Endothelial cell (in vitro differentiated cells): ENCODE measurements at regions not wholly inside any gene's neighbourhood (a gene's known extent, or its start where the extent isn't known, plus 50 kb on each side); places are given as distances from the start of the nearest gene placed in this dataset.

ENCODE experiments used
- DNase-seq: peaks from one replicate; pipeline ENCODE4 v3.0.0; 2021; ENCODE audit warnings: low spot score
- H3K27ac Mint-ChIP-seq: one replicate; pipeline ENCODE4 v1.8.0; 2021; ENCODE audit warnings: mixed read lengths, inconsistent platforms; ENCODE audit not compliant: unreplicated experiment
- H3K27me3 Mint-ChIP-seq: one replicate; pipeline ENCODE4 v1.8.0; 2021; ENCODE audit warnings: mild to moderate bottlenecking, moderate library complexity, mixed read lengths, inconsistent platforms; ENCODE audit not compliant: unreplicated experiment
- H3K36me3 Mint-ChIP-seq: one replicate; pipeline ENCODE4 v1.8.0; 2021; ENCODE audit warnings: mild to moderate bottlenecking, low read depth, mixed read lengths, inconsistent platforms; ENCODE audit not compliant: unreplicated experiment
- H3K4me1 Mint-ChIP-seq: one replicate; pipeline ENCODE4 v1.8.0; 2021; ENCODE audit warnings: mild to moderate bottlenecking, mixed read lengths, inconsistent platforms; ENCODE audit not compliant: unreplicated experiment
- H3K4me3 Mint-ChIP-seq: one replicate; pipeline ENCODE4 v1.8.0; 2021; ENCODE audit warnings: mild to moderate bottlenecking, mixed read lengths, inconsistent platforms; ENCODE audit not compliant: unreplicated experiment
- H3K9me3 Mint-ChIP-seq: one replicate; pipeline ENCODE4 v1.8.0; 2021; ENCODE audit warnings: mixed read lengths, inconsistent platforms; ENCODE audit not compliant: unreplicated experiment
- TF ChIP-seq, protein P1 (sequence below): fragments of 200-600 bp; sonication (generic); IDR thresholded peaks from one replicate; pipeline ENCODE4 v1.5.0; 2021; ENCODE audit warnings: antibody characterized with exemption; ENCODE audit not compliant: unreplicated experiment

DNA sequence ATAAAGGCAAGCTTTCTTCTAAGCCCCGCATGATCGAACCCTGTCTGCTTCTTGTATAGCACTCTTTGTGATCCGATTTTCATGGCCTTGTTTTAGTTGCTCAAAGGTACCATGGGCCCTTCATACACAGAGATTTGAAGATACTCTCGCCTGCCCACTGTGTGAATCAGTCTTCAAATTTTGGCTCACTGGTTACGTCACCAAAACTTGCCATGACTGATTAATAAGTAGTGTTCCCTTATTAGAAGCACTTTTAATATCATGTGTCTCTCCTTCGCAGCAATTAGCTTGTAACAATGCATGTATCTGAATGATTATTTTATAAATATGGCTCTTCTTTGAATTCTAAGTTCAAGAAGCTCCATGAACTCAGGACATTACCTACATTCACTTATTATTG is 880.5 kb downstream of the STPG2 start:
- DNase-seq = no peak
- H3K27ac Mint-ChIP-seq = no peak overlapping the region
- no peaks in the 10 kb centered on the region for H3K36me3 Mint-ChIP-seq
- no peaks in the 10 kb centered on the region for H3K9me3 Mint-ChIP-seq
- TF ChIP-seq, protein P1, sequence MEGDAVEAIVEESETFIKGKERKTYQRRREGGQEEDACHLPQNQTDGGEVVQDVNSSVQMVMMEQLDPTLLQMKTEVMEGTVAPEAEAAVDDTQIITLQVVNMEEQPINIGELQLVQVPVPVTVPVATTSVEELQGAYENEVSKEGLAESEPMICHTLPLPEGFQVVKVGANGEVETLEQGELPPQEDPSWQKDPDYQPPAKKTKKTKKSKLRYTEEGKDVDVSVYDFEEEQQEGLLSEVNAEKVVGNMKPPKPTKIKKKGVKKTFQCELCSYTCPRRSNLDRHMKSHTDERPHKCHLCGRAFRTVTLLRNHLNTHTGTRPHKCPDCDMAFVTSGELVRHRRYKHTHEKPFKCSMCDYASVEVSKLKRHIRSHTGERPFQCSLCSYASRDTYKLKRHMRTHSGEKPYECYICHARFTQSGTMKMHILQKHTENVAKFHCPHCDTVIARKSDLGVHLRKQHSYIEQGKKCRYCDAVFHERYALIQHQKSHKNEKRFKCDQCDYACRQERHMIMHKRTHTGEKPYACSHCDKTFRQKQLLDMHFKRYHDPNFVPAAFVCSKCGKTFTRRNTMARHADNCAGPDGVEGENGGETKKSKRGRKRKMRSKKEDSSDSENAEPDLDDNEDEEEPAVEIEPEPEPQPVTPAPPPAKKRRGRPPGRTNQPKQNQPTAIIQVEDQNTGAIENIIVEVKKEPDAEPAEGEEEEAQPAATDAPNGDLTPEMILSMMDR = no peak
- no peak overlapping the region for H3K4me3 Mint-ChIP-seq
- no peaks in the 10 kb centered on the region for H3K4me1 Mint-ChIP-seq
- no peaks in the 10 kb centered on the region for H3K27me3 Mint-ChIP-seq

DNA sequence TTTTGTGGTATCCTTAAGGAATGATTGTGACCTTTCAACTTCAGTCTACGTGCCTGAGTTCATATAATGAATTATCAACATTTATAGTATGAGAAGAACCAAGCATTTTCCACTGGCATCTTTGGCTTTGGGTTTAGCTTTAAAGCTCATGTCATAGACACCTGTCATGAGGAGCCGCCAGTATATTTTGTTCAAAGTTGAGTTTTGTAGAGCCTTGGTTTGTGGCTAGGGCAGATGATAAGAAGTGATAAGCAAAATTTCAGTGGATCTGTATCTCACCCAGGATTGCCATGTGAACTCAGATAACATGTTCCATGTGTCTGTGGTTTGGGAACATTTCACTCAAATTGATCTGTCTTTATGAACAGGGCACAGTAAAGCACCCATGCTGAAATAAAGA is 873.2 kb downstream of the STPG2 start:
- peaks cover 2% of the 10 kb centered on the region for H3K27me3 Mint-ChIP-seq
- no peaks in the 10 kb centered on the region for H3K36me3 Mint-ChIP-seq
- H3K4me3 Mint-ChIP-seq = no peak overlapping the region
- DNase-seq = no peak
- TF ChIP-seq, protein P1 = no peak
- no peaks in the 10 kb centered on the region for H3K9me3 Mint-ChIP-seq
- H3K27ac Mint-ChIP-seq = no peak overlapping the region
- no peaks in the 10 kb centered on the region for H3K4me1 Mint-ChIP-seq

DNA sequence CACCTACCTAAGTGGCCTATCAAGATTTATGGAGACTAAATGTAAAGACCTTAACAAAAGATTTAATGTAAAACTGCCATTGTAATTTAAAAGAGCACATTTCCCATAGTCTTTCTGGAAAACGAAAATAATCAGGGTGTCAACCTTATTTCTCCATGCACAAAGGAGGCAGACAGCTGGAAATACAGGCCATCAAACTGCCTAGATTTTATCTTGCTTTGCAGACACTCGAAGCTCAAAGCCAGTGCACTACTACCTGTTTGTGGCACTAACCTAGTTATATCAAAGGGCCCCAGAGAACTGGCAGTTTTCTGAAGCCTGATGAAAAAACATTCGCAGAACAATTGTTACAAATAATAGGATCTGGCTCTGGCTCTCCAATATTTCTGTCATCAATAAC is 863.9 kb downstream of the STPG2 start:
- TF ChIP-seq, protein P1 = no peak
- Mint-ChIP-seq H3K27ac (no peak overlapping the region), H3K9me3 (no peaks in the 10 kb centered on the region), H3K4me3 (no peak overlapping the region), H3K27me3 (no peaks in the 10 kb centered on the region), H3K36me3 (no peaks in the 10 kb centered on the region), H3K4me1 (no peaks in the 10 kb centered on the region)
- DNase-seq = no peak

DNA sequence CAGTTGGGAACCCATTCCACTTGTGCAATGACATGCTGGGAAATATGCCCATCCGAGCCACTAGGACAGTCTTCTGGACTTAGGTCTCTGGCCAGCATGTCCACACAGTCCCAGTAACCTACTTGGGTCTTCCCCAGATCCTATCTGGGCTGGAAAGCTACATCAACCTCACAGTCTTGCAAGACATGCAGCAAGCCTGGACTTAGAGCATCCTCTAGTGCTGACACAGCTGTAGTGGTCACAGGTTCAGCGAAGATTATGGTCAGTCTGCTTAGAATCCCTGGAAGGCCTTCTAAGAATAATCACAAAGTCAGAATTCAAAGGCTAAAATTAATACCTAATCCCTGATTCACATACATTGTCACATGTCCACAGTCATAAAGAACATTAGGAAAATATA is 842.7 kb downstream of the STPG2 start:
- Mint-ChIP-seq H3K9me3 (no peaks in the 10 kb centered on the region), H3K36me3 (no peaks in the 10 kb centered on the region), H3K27me3 (no peaks in the 10 kb centered on the region), H3K27ac (no peak overlapping the region), H3K4me3 (no peak overlapping the region), H3K4me1 (no peaks in the 10 kb centered on the region)
- no peak for DNase-seq
- TF ChIP-seq, protein P1 = no peak

DNA sequence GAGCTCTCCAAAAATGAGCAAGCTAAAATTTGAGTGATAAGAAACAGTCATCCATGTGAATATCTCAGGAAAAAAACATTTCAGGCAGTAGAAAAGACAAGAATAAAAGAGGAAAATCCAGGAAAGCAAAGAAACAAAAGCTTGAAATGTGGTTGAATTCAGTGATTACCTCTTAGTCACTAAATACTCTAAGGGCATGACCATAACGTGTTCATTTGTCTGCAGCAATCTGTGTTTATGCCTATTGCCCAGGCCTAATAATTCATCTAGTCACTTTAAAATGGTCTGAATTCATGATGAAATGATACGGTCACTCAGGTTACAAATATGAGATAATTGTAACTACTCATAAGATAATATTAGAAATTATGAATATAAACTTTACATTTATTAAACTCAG is 837.9 kb downstream of the STPG2 start:
- no peak overlapping the region for H3K27ac Mint-ChIP-seq
- DNase-seq = no peak
- TF ChIP-seq, protein P1 = no peak
- H3K9me3 Mint-ChIP-seq = no peaks in the 10 kb centered on the region
- H3K4me3 Mint-ChIP-seq = no peak overlapping the region
- H3K36me3 Mint-ChIP-seq = no peaks in the 10 kb centered on the region
- peaks cover 1% of the 10 kb centered on the region for H3K27me3 Mint-ChIP-seq
- H3K4me1 Mint-ChIP-seq = peaks cover 5% of the 10 kb centered on the region
